ENCODE measurements at regions not wholly inside any gene's neighbourhood (a gene's known extent, or its start where the extent isn't known, plus 50 kb on each side); places are given as distances from the start of the nearest gene placed in this dataset.
"Not testable (repeated sequence)": the region's sequence is repeated elsewhere in the genome, so short reads cannot be mapped to it uniquely, and the experiment has no call there.

DNA sequence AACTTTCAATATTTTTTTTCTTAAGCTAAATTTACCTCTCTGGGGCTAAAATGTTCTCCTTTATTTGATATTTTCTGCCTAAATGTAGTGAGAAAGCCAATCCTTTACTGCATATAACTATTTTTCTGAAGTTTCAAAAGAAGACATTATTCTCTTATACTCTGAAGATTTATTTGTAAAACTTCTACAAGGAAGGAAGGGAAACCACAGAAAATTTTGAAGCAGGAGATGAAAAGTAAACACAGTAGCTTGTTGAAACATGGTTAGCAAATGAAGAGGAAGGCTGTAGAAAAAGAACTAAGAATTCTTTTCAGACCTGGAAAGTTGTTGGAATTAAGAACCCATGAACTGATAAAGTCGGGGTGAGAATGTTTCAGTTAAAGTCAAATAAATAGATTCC is 330.3 kb downstream of the HGF start:
- DNase-seq (ENCODE audit: insufficient read length, low spot score) (no peak), FAIRE-seq (no peak)
- no peak for TF ChIP-seq POLR2A (IDR thresholded peaks at IDR 0.05; ENCODE audit: low read depth, low read length)
- no peak for TF ChIP-seq POU2F2 (IDR thresholded peaks at IDR 0.05; ENCODE audit: low read depth, low read length)
- TF ChIP-seq PAX5 (IDR thresholded peaks at IDR 0.05; ENCODE audit: insufficient read depth, low read length, severe bottlenecking), result no peak
- no peak for TF ChIP-seq SPI1 (IDR thresholded peaks at IDR 0.05; ENCODE audit: low read depth, low read length)
- no peak for TF ChIP-seq POLR2AphosphoS5 (IDR thresholded peaks at IDR 0.05; ENCODE audit: low read depth, low read length)
- TF ChIP-seq TAF1 (IDR thresholded peaks at IDR 0.05; ENCODE audit: low read depth, low read length), result no peak

DNA sequence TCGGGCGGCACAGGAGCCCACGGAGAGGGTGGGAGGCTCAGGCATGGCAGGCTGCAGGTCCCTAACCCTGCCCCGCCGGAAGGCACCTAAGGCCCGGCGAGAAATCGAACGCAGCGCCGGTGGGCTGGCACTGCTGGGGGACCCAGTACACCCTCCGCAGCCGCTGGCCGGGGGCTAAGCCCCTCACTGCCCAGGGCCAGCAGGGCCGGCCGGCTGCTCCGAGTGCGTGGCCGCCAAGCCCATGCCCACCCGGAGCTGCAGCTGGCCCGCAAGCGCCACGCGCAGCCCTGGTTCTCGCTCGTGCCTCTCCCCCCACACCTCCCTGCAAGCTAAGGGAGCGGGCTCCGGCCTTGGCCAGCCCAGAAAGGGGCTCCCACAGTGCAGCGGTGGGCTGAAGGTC is 332.7 kb downstream of the HGF start:
- DNase-seq (ENCODE audit: insufficient read length, low spot score); FAIRE-seq: not testable (repeated sequence)

DNA sequence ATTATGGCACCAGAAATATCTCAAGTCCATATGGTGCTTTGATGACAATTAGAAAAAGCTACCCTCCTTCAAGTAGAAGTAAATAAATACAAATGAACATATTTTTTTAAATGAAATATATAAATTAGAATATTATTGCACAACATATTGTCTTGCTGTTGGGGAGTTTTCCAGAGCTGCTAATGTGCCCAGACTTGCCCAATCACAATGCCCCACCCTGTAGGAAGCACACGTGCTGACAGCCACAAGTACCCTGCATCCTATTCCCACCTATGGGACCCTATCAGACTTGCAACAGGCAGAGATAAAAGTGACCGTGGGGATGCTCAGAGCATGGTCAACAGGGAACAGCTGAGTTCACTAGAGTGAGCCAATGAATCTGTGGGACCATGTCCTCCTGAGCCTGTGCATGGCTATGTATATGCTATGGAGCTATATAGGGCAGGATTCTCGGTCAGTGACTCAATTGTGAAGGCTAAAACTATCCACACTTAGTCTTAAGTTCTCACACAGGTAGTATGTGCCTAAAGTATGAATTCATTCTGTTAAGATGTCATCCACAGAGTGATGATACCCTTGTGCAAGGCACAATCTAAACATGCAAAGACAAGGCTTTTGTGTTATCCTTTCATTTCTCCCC is 336.0 kb downstream of the HGF start:
- FAIRE-seq (no peak), DNase-seq (ENCODE audit: insufficient read length, low spot score) (no peak)
- TF ChIP-seq SPI1 (IDR thresholded peaks at IDR 0.05; ENCODE audit: low read depth, low read length), result no peak
- TF ChIP-seq POLR2AphosphoS5 (IDR thresholded peaks at IDR 0.05; ENCODE audit: low read depth, low read length), result no peak
- TF ChIP-seq TAF1 (IDR thresholded peaks at IDR 0.05; ENCODE audit: low read depth, low read length), result no peak
- no peak for TF ChIP-seq PAX5 (IDR thresholded peaks at IDR 0.05; ENCODE audit: insufficient read depth, low read length, severe bottlenecking)
- no peak for TF ChIP-seq POU2F2 (IDR thresholded peaks at IDR 0.05; ENCODE audit: low read depth, low read length)
- TF ChIP-seq POLR2A (IDR thresholded peaks at IDR 0.05; ENCODE audit: low read depth, low read length), result no peak

DNA sequence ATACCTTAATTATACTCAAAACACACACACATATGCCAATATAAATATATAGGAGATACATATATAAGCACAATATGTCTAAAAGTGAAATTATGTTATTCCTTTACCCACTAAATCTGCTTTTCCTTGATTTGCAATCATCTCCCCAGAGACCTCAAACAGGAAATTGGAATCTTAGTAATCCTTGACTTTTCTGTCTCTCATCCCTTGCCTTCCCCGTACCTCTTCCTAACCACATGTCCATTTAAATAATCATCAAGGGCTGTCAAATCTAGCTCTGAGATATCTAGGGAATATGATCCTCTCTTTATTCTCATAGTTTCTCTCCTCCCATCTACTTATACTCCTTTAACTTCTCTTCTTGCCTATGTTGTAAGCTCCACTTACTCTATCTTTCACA is 336.6 kb downstream of the HGF start:
- DNase-seq (ENCODE audit: insufficient read length, low spot score), result no peak
- FAIRE-seq, result no peak

DNA sequence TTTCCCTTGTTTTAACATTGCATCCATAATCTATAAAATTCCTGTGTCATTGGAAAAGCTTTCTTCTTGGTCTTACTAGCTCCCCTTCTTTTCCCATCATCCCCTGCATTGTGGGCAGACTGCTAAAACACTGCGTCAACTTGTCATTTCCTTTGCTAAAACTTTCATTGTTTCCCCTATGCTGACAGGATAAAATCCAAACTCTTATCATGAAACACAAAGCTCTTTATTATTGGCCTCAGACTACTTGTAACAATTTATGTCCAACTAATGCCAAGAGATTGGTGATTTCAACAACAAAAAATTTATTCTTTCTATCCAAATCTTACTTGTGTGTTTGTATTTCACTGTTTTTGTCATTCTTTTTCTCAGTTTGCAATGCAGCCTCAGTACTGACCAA is 339.1 kb downstream of the HGF start:
- FAIRE-seq (no peak), DNase-seq (ENCODE audit: insufficient read length, low spot score) (no peak)
- TF ChIP-seq TAF1 (IDR thresholded peaks at IDR 0.05; ENCODE audit: low read depth, low read length) (no peak), PAX5 (IDR thresholded peaks at IDR 0.05; ENCODE audit: insufficient read depth, low read length, severe bottlenecking) (no peak), SPI1 (IDR thresholded peaks at IDR 0.05; ENCODE audit: low read depth, low read length) (no peak), POU2F2 (IDR thresholded peaks at IDR 0.05; ENCODE audit: low read depth, low read length) (no peak), POLR2A (IDR thresholded peaks at IDR 0.05; ENCODE audit: low read depth, low read length) (no peak), POLR2AphosphoS5 (IDR thresholded peaks at IDR 0.05; ENCODE audit: low read depth, low read length) (no peak)

More for the DNA sequence above, 336.6 kb downstream of the HGF start:
- TF ChIP-seq POLR2AphosphoS5 (IDR thresholded peaks at IDR 0.05; ENCODE audit: low read depth, low read length) (no peak), POLR2A (IDR thresholded peaks at IDR 0.05; ENCODE audit: low read depth, low read length) (no peak)

DNA sequence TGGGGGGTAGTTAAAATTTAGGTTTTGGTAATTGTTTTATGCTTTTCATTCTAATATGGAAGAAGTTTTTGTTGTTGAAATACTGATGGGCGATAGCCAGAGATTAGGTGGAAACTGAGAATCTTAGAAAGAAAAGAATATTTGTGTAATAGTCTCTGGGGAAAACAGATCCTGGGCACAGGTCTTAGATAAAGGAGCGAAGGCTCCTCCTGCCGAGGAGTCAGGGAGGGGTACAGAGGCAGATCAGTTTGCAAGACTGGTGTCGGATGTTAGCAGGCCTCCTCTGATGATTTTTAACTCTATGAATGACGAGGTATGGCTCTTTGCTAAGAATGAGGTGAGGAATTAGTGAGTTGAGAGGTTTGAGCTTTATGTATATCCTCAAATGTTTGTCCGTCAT is 339.7 kb downstream of the HGF start:
- no peak for DNase-seq (ENCODE audit: insufficient read length, low spot score)
- no peak for FAIRE-seq
- TF ChIP-seq POU2F2 (IDR thresholded peaks at IDR 0.05; ENCODE audit: low read depth, low read length), result no peak
- no peak for TF ChIP-seq POLR2AphosphoS5 (IDR thresholded peaks at IDR 0.05; ENCODE audit: low read depth, low read length)
- TF ChIP-seq POLR2A (IDR thresholded peaks at IDR 0.05; ENCODE audit: low read depth, low read length), result no peak
- no peak for TF ChIP-seq SPI1 (IDR thresholded peaks at IDR 0.05; ENCODE audit: low read depth, low read length)
- no peak for TF ChIP-seq PAX5 (IDR thresholded peaks at IDR 0.05; ENCODE audit: insufficient read depth, low read length, severe bottlenecking)
- no peak for TF ChIP-seq TAF1 (IDR thresholded peaks at IDR 0.05; ENCODE audit: low read depth, low read length)

DNA sequence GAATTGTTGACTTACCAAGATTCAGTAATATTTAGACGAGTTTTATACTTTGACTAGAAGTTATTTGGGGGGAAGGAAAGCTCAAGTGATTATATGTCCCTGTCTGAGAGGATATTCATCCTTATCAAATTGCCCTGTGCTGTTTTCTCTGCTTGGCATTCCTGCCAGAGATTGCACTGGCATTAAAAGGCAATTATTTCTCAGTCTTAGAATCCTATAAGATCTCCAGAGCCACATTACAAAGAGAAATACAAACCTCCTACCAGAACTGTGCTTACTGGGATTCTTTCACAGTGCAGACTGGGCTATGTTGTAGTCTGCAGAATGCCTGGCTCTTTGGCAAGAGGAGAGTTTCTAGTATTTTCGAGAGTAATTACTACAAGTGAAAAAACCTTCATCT is 342.4 kb downstream of the HGF start:
- FAIRE-seq (no peak), DNase-seq (ENCODE audit: insufficient read length, low spot score) (no peak)
- TF ChIP-seq TAF1 (IDR thresholded peaks at IDR 0.05; ENCODE audit: low read depth, low read length) (no peak), SPI1 (IDR thresholded peaks at IDR 0.05; ENCODE audit: low read depth, low read length) (no peak), POLR2AphosphoS5 (IDR thresholded peaks at IDR 0.05; ENCODE audit: low read depth, low read length) (no peak), POLR2A (IDR thresholded peaks at IDR 0.05; ENCODE audit: low read depth, low read length) (no peak), POU2F2 (IDR thresholded peaks at IDR 0.05; ENCODE audit: low read depth, low read length) (no peak), PAX5 (IDR thresholded peaks at IDR 0.05; ENCODE audit: insufficient read depth, low read length, severe bottlenecking) (no peak)

DNA sequence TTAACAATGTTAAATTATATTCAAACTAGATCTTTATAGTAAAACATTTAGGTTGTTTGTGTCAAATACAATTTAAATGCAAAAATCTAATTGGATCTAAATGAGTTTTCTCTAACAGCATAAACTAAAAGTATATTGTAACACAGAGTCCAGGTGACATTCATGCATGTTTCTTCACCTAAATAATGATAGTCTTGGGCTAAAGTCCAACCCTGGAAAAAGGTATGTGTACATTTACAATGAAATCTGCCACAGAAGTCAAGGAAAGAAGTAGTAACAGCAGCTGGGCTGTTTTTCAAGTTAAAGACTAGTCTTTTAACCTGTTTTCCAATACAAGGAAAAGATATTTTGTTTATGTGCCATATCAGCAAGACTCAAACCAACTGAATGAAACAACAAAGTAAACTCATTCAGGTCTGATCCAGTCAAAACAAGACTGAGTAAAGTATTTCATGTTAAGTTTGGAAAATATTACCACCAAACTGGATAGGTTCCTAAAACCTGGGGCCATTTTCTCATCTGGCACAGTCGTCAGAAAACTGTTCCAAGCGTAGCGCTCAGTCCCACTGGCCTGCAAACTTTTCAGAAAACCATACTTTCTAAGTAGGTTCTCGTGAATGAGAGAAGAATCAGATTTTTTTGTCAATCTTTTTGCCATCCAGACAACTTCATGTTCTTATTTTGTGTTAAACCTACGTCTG is 349.2 kb downstream of the HGF start:
- DNase-seq (ENCODE audit: insufficient read length, low spot score) (no peak), FAIRE-seq (no peak)
- TF ChIP-seq TAF1 (IDR thresholded peaks at IDR 0.05; ENCODE audit: low read depth, low read length), result no peak
- TF ChIP-seq POLR2A (IDR thresholded peaks at IDR 0.05; ENCODE audit: low read depth, low read length), result no peak
- no peak for TF ChIP-seq PAX5 (IDR thresholded peaks at IDR 0.05; ENCODE audit: insufficient read depth, low read length, severe bottlenecking)
- no peak for TF ChIP-seq POU2F2 (IDR thresholded peaks at IDR 0.05; ENCODE audit: low read depth, low read length)

DNA sequence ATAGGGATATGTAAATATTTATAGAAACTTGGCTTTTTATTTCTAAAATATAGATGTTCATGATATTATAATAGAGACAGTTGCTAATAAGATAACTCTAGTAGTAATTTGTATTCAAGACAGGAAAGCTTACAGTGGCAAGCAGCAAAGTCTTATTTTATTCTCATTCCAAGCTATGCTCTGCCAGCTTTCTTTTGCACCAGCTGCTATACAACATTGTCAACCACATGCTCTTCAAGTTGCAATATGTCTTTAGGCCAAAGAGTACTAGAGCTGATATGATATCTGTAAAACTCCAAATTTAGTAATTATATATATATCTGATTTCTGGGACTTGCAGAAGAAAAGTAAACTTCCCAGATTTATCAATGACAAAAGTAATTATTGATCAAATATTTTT is 350.1 kb downstream of the HGF start:
- no peak for TF ChIP-seq POU2F2 (IDR thresholded peaks at IDR 0.05; ENCODE audit: low read depth, low read length)
- no peak for TF ChIP-seq POLR2AphosphoS5 (IDR thresholded peaks at IDR 0.05; ENCODE audit: low read depth, low read length)
- no peak for TF ChIP-seq SPI1 (IDR thresholded peaks at IDR 0.05; ENCODE audit: low read depth, low read length)
- TF ChIP-seq POLR2A (IDR thresholded peaks at IDR 0.05; ENCODE audit: low read depth, low read length), result no peak
- no peak for TF ChIP-seq TAF1 (IDR thresholded peaks at IDR 0.05; ENCODE audit: low read depth, low read length)
- no peak for TF ChIP-seq PAX5 (IDR thresholded peaks at IDR 0.05; ENCODE audit: insufficient read depth, low read length, severe bottlenecking)
- DNase-seq (ENCODE audit: insufficient read length, low spot score), result no peak
- no peak for FAIRE-seq

DNA sequence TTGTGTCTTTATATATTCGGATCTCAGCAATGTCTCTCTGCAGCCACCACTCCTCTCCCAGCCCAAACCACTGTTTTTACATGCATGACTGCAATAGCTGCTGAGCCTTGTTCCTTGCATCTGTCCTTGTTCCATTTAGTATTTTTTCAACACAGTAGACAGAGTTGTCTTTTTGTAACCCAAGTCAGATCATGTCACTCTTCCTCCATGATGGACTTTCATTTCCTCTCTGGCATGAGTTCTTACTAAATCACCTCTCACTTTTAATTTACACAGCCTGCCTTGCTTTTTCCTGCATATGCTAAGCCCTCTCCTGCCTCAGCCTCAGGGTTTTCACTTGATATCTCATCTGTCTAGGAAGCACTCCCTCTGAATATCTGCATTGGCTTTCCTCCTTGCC is 353.2 kb downstream of the HGF start:
- TF ChIP-seq POLR2A (IDR thresholded peaks at IDR 0.05; ENCODE audit: low read depth, low read length), result no peak
- no peak for TF ChIP-seq POLR2AphosphoS5 (IDR thresholded peaks at IDR 0.05; ENCODE audit: low read depth, low read length)
- no peak for TF ChIP-seq SPI1 (IDR thresholded peaks at IDR 0.05; ENCODE audit: low read depth, low read length)
- no peak for TF ChIP-seq TAF1 (IDR thresholded peaks at IDR 0.05; ENCODE audit: low read depth, low read length)
- no peak for TF ChIP-seq PAX5 (IDR thresholded peaks at IDR 0.05; ENCODE audit: insufficient read depth, low read length, severe bottlenecking)
- no peak for TF ChIP-seq POU2F2 (IDR thresholded peaks at IDR 0.05; ENCODE audit: low read depth, low read length)
- no peak for DNase-seq (ENCODE audit: insufficient read length, low spot score)
- FAIRE-seq, result no peak
